H1 (cell line): ENCODE measurements at regions not wholly inside any gene's neighbourhood (a gene's known extent, or its start where the extent isn't known, plus 50 kb on each side); places are given as distances from the start of the nearest gene placed in this dataset.

Source experiments
- CBX5 ChIP-seq: fragments of 300-800, 300-1000 bp; sonication (generic); IDR thresholded peaks from 2 replicates; pipeline ENCODE4 v1.7.1; 2016; ENCODE audit warnings: antibody characterized with exemption, low read length, low read depth
- CHD1 ChIP-seq: IDR thresholded peaks from 2 replicates; pipeline ENCODE4 v1.6.1; 2012; ENCODE audit warnings: low read depth, low read length, improper control_type of control experiment
- GABPA ChIP-seq: IDR thresholded peaks from 2 replicates; pipeline ENCODE4 v1.6.1; 2011; ENCODE audit warnings: mild to moderate bottlenecking, low read length, moderate library complexity, borderline replicate concordance; ENCODE audit not compliant: insufficient read depth
- NANOG ChIP-seq: IDR thresholded peaks from 2 replicates; pipeline ENCODE4 v1.6.1; 2011; ENCODE audit warnings: low read length, low read depth, mild to moderate bottlenecking, inconsistent platforms; ENCODE audit not compliant: insufficient read depth, poor library complexity, severe bottlenecking
- RFX5 ChIP-seq: IDR thresholded peaks from 2 replicates; pipeline ENCODE4 v1.6.1; 2011; ENCODE audit warnings: low read depth, low read length, improper control_type of control experiment, borderline replicate concordance
- TF ChIP-seq, protein P1 (sequence below): fragments of 300-600 bp; sonication (generic); IDR thresholded peaks from 2 replicates; pipeline ENCODE4 v1.7.1; 2012; ENCODE audit warnings: low read length, moderate library complexity, mild to moderate bottlenecking, inconsistent platforms; ENCODE audit not compliant: insufficient replicate concordance

DNA sequence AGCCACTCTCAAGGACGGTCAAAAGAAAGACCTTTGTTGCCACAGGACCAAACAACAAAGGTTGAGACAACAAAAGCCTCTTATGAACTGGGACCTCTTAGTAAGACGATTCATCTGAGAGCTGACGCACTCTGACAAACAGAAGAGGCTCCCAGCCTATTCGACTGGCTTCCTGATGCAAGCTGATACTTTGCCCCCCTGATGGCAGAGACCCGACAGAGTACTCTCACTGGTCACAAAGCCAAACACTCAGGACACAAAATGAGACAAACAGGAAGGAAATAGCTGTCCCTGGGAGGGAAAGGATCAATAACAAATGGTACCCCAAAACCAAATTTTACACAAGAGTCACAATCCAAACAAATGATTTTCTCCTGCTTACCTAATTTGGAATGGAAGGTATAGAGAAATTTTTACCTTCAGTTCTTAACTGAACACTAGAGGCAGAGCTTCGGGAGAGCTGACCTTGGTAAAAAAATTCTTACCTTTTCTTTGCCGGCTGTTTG, 75.2 kb upstream of the PLAC8 start (continued):
- TF ChIP-seq, protein P1, sequence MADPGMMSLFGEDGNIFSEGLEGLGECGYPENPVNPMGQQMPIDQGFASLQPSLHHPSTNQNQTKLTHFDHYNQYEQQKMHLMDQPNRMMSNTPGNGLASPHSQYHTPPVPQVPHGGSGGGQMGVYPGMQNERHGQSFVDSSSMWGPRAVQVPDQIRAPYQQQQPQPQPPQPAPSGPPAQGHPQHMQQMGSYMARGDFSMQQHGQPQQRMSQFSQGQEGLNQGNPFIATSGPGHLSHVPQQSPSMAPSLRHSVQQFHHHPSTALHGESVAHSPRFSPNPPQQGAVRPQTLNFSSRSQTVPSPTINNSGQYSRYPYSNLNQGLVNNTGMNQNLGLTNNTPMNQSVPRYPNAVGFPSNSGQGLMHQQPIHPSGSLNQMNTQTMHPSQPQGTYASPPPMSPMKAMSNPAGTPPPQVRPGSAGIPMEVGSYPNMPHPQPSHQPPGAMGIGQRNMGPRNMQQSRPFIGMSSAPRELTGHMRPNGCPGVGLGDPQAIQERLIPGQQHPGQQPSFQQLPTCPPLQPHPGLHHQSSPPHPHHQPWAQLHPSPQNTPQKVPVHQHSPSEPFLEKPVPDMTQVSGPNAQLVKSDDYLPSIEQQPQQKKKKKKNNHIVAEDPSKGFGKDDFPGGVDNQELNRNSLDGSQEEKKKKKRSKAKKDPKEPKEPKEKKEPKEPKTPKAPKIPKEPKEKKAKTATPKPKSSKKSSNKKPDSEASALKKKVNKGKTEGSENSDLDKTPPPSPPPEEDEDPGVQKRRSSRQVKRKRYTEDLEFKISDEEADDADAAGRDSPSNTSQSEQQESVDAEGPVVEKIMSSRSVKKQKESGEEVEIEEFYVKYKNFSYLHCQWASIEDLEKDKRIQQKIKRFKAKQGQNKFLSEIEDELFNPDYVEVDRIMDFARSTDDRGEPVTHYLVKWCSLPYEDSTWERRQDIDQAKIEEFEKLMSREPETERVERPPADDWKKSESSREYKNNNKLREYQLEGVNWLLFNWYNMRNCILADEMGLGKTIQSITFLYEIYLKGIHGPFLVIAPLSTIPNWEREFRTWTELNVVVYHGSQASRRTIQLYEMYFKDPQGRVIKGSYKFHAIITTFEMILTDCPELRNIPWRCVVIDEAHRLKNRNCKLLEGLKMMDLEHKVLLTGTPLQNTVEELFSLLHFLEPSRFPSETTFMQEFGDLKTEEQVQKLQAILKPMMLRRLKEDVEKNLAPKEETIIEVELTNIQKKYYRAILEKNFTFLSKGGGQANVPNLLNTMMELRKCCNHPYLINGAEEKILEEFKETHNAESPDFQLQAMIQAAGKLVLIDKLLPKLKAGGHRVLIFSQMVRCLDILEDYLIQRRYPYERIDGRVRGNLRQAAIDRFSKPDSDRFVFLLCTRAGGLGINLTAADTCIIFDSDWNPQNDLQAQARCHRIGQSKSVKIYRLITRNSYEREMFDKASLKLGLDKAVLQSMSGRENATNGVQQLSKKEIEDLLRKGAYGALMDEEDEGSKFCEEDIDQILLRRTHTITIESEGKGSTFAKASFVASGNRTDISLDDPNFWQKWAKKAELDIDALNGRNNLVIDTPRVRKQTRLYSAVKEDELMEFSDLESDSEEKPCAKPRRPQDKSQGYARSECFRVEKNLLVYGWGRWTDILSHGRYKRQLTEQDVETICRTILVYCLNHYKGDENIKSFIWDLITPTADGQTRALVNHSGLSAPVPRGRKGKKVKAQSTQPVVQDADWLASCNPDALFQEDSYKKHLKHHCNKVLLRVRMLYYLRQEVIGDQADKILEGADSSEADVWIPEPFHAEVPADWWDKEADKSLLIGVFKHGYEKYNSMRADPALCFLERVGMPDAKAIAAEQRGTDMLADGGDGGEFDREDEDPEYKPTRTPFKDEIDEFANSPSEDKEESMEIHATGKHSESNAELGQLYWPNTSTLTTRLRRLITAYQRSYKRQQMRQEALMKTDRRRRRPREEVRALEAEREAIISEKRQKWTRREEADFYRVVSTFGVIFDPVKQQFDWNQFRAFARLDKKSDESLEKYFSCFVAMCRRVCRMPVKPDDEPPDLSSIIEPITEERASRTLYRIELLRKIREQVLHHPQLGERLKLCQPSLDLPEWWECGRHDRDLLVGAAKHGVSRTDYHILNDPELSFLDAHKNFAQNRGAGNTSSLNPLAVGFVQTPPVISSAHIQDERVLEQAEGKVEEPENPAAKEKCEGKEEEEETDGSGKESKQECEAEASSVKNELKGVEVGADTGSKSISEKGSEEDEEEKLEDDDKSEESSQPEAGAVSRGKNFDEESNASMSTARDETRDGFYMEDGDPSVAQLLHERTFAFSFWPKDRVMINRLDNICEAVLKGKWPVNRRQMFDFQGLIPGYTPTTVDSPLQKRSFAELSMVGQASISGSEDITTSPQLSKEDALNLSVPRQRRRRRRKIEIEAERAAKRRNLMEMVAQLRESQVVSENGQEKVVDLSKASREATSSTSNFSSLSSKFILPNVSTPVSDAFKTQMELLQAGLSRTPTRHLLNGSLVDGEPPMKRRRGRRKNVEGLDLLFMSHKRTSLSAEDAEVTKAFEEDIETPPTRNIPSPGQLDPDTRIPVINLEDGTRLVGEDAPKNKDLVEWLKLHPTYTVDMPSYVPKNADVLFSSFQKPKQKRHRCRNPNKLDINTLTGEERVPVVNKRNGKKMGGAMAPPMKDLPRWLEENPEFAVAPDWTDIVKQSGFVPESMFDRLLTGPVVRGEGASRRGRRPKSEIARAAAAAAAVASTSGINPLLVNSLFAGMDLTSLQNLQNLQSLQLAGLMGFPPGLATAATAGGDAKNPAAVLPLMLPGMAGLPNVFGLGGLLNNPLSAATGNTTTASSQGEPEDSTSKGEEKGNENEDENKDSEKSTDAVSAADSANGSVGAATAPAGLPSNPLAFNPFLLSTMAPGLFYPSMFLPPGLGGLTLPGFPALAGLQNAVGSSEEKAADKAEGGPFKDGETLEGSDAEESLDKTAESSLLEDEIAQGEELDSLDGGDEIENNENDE: no peak
- no peak for TF ChIP-seq RFX5
- no peak for TF ChIP-seq NANOG
- no peak for TF ChIP-seq CHD1
- no peak for TF ChIP-seq CBX5
- TF ChIP-seq GABPA: no peak
